GM21619 (cell line): ENCODE measurements at regions not wholly inside any gene's neighbourhood (a gene's known extent, or its start where the extent isn't known, plus 50 kb on each side); places are given as distances from the start of the nearest gene placed in this dataset.

Experiments
- ATAC-seq: cut with Tn5 transposase; IDR thresholded peaks from one replicate; pipeline ENCODE4 v1.9.1; 2021; ENCODE audit not compliant: unreplicated experiment

GRCh38 chr14:44030831-44031383 is 476.2 kb downstream of the FSCB start:
- no peak for ATAC-seq

- ATAC-seq: no peak
Observed at GRCh38 chr14:44029933-44030332, 477.1 kb downstream of the FSCB start.

- no peak for ATAC-seq
Observed at GRCh38 chr14:44027397-44027796, 479.7 kb downstream of the FSCB start.

GRCh38 chr14:44010595-44010994 is 496.5 kb downstream of the FSCB start:
- ATAC-seq: no peak

GRCh38 chr14:44010071-44010470 is 497.0 kb downstream of the FSCB start:
- ATAC-seq: no peak

GRCh38 chr14:44009642-44010041 is 497.4 kb downstream of the FSCB start:
- ATAC-seq: no peak

GRCh38 chr14:43988989-43989388 is 518.1 kb downstream of the FSCB start:
- no peak for ATAC-seq

- ATAC-seq: no peak
Observed at GRCh38 chr14:43983721-43984120, 523.4 kb downstream of the FSCB start.

GRCh38 chr14:43981135-43981768 is 525.8 kb downstream of the FSCB start:
- ATAC-seq: no peak

GRCh38 chr14:43956741-43957140 is 550.3 kb downstream of the FSCB start:
- ATAC-seq: no peak

GRCh38 chr14:43949400-43949799 is 557.7 kb downstream of the FSCB start:
- ATAC-seq: no peak

- no peak for ATAC-seq
Observed at GRCh38 chr14:43939836-43940235, 567.2 kb downstream of the FSCB start.

- no peak for ATAC-seq
Observed at GRCh38 chr14:43938588-43939281, 568.3 kb downstream of the FSCB start.

GRCh38 chr14:43937001-43937400 is 570.1 kb downstream of the FSCB start:
- ATAC-seq: no peak

- no peak for ATAC-seq
Observed at GRCh38 chr14:43934102-43934501, 573.0 kb downstream of the FSCB start.

- no peak for ATAC-seq
Observed at GRCh38 chr14:43914041-43914693, 592.9 kb downstream of the FSCB start.

- ATAC-seq: no peak
Observed at GRCh38 chr14:43903209-43903608, 603.9 kb downstream of the FSCB start.

- ATAC-seq: no peak
Observed at GRCh38 chr14:43901911-43902673, 605.0 kb downstream of the FSCB start.

- no peak for ATAC-seq
Observed at GRCh38 chr14:43900173-43900655, 606.9 kb downstream of the FSCB start.

GRCh38 chr14:43898687-43899086 is 608.4 kb downstream of the FSCB start:
- no peak for ATAC-seq

GRCh38 chr14:43896044-43896443 is 611.0 kb downstream of the FSCB start:
- ATAC-seq: no peak
